ENCODE measurements at regions not wholly inside any gene's neighbourhood (a gene's known extent, or its start where the extent isn't known, plus 50 kb on each side); places are given as distances from the start of the nearest gene placed in this dataset.
"Not testable (repeated sequence)": the region's sequence is repeated elsewhere in the genome, so short reads cannot be mapped to it uniquely, and the experiment has no call there.

DNA sequence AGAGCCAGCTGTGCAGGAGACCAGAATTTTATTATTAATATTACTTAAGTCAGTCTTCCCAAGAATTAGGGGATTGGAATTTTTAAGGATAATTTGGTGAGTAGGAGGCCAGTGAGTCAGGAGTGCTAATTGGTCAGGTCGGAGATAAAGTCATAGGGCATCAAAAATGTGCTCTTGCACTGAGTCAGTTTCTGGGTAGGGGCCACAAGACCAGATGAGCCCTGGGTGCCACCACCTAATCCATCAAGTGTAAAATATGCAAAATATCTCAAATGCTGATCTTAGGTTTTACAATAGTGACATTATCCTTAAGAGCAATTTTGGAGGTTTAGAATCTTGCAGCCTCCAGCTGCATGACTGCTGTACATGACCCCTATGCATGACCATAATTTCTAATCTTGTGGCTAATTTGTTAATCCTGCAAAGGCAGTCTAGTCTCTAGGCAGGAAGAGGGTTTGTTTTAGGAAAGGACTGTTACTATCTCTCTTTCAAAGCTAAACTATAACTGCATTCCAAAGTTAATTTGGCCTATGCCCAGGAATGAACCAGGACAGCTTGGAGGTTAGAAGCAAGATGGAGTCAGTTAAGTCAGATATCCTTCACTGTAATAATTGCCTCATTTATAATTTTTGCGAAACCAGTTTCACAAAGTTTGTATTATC is 215.9 kb downstream of the RNF152 start:
- DNase-seq (ENCODE audit: low read depth): no peak

DNA sequence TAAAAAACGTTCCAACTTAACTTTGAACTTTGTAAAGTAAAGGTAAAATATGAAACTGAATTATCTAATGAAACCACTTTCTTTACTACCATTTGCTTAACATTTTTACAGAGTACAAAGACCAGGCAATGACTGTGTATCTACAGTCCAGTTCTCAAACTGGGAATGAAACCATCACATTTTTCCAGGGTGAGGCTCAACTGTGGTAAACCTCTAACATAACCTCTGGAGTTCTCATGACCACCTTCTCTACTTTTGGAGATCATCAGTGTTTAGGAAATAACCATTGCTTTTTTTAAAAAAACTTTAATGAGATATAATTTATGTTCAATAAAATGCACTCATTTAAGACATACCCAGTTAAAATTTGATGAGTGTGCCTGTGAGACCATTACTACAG is 223.5 kb downstream of the RNF152 start:
- DNase-seq (ENCODE audit: low read depth): peak; percentile 46

DNA sequence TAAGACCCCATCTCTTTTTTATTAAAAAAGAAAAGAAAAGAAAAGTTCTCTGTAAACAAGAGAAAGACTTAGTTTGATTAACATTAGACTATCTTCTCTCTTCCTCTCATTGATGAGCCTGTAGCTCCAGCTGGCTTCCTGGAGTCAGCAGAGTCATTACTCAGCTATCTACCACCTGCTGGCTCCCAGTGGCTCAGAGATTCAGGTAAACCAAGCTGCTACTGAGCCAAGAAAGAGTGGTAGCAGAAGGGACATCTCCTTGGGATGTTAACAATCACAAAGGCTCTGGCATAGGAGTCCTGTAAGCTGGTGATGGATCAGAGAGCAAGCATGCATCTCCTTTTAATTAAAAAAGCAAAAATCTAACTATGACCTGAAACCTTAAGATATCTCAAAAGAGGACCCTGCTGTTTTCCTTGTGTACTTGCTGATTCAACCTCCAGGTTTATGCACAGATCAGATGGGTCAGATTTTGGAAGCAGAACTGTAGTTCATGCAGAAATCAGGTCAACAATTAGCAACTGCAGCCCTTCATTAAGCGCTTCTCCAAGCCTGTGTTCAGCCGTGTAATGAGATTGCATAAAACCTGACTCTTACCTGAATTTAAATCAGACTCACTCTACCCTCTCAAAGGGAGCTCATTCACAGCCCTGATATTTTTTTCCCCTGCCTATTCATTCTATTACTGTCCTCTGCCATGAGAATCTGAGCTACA is 225.8 kb downstream of the RNF152 start:
- no peak for DNase-seq (ENCODE audit: low read depth)

DNA sequence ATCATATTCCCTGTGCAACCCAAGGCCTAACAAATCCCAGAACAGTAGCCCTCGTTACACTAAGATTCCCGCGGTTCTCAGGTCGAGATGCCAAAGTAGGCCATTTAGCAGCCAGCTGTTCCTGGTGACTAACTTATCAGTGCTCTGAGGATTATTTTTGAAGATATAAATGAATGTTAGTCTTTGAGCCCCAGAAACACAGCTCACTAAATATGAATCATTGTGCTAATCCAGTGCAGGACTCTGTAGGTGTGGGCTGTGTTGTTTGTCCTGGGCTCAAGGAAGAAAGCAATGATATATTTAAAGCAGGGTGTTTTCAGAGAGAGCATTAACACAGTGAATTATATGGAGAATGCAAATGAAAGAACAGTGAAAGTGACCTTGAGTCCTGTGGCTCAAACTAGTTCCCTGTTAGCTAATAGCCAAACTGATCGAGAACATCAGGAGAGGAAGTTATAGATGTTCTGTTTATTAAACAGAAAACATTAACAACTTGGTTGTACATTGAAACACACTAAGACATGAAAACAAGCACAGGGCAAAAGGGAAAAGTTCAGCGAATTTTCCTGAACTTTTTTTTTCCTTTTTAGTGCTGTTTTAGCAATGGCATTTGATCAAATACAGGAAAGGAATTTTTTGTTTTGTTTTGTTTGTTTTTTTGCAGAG is 228.3 kb downstream of the RNF152 start:
- no peak for DNase-seq (ENCODE audit: low read depth)

DNA sequence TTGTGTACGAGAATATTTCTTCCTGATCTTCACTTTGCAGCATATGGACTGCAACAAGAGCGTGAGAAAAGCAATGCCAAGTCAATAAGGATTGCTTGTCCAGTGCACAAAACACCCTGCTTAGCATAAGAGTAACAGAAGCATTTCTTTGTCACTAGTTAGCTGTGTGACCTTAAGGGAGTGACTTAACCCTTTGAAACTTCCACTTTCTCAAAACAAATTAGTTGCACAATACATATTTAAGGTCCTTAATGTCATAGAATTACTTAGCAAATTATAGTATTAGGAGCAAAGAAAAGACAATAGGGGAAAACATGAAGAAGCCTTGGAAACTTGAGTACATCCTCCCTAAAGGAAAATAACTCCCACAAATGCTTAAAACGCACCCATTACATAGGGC is 230.1 kb downstream of the RNF152 start:
- DNase-seq (ENCODE audit: low read depth): no peak

DNA sequence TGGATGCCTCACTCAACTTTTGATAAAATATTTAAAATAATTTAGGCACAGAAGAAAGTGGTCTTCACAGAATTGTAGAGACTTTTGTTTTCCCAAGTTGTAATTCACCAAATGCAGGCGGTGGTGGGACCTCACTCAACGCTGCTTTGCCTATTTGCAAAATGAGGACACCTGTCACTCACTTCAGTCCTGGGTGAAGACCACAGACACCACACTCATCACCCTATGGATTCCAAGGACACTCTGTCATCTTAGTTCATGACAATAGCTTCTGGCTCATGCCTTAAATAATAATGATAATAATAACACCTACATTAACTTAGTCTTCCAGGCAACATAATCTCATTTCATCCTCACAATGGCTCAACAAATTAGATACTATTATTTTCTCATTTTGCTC is 234.4 kb downstream of the RNF152 start:
- no peak for DNase-seq (ENCODE audit: low read depth)

DNA sequence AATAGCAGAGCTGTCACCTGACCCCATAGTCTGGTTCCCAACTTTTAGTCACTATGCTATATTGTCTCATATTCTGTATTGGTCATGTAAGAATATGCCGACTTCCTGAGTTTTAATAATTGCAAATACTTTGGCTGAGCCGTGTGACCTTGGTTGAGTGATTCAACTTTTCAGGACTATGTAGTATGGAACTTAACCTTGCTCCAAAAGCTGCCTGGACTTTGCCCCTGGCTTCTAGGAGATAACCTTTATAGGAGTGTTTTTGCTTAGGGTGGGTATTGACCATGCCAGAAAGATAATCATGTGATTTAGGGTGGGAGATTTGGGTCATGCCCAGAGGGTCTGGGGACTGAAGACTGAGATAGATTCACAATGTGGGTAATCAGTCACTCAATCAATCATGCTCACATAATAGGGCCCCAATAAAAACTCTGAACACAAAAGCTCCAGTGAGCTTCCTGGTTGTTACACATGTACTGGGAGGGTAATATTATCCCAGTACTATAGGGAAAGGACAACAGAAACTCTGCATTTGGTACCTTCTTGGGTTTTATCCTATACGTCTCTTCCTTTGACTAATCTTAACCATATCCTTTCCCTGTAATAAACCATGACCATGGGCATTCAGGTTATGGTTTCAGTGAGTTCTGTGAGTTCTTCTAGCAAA is 235.6 kb downstream of the RNF152 start:
- DNase-seq (ENCODE audit: low read depth): no peak

DNA sequence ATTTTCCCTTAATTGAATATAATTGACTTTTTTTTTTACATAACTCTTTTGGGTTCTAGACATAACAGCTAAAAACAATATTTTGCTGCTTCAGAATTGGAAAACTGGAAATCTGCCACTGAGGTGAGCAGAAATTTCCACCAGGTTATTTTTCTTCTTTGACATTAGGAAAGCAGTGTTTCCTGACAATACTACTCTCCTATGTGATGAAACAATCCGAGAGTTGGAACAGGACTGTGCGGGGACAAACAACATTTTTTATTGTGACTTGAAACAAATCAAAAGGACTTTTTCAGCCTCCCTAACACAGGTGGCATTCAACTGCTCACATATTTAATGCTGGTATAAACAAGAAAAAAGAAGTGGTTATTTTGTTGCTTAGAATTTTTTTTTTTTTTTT is 237.2 kb downstream of the RNF152 start:
- no peak for DNase-seq (ENCODE audit: low read depth)

DNA sequence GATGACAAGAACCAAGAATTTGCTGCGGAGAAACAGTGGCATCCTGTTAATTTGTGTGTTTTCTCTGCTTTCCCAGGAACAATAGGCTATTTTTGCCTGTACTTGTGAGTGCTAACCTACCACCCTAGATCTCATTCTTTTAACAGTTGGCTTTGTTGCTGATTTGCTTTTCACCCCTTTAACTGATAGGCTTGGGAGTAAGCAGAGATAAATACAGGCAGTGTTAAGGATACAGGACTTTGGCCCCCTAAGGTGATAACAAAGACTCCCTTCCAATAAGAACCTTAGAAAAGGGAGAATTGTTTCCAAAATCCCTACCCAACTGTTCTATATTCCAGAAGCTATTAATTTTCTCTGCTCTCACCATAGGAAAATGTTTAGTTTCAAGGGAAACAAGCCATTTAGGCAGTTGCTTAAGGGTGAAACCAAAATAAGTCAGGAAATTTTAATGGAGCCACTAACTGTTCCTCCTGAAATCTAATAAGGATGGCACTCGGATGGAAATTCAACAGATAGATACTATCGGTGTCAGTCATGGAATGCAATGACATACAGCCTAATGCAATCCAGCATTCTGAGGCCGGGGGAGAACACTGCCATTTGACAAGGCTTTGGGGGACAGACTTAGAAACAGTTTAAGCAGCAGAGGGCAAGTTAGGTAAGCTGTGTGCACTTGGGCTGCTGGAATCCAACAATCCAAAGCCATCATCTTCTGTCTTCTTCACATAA is 238.8 kb downstream of the RNF152 start:
- DNase-seq (ENCODE audit: low read depth): no peak

DNA sequence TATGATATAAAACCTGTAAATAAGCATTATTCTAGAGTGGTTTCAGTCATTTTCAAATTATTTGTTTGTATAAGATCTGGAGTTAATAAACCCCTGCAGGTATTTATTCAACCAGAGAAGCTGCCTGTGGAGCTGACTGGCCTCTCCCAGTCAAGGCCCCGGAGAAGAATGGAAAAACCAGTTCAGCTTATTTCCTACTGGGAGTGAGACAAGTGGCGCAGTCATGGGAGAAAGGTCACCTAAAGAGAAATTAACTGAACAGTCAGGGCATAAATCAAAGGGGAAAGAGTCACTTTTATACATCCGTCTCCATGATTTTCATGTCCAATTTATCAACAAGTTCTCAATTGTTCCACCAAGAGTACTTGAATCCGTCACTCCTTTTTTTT is 240.9 kb downstream of the RNF152 start:
- no peak for DNase-seq (ENCODE audit: low read depth)

DNA sequence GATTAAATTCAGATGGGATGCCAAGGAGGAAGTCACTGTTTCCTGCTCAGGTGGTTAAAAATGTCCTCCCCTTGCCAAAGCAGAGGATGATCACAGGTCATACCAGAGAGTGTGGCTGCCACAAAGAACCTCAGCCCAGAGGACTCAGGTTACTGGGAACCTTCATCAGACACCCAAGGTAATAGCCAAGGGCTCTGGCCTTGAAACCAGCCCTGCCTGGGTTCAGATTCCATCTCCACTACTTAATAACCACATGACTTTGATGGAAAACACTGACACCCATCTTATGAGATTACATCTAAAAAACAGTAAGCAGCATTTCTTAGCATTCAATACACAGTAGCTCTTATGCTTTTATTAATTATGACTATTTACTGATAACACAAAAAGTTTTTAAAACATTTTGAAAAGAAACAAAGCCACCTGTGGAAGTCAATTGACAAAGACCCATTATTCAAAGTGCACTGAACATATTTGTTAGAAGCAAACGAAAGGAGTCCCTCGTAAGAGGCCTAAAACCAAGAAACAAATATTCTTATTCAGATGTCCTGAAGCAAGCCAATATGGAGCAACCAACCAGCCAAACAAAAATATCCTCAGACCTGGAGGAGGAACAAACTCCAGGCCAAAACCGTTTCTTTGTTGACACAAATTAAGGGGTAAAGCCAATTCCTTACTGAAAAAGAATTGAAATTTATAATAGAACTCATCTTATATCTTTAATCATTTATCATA is 241.5 kb downstream of the RNF152 start:
- DNase-seq (ENCODE audit: low read depth): no peak

DNA sequence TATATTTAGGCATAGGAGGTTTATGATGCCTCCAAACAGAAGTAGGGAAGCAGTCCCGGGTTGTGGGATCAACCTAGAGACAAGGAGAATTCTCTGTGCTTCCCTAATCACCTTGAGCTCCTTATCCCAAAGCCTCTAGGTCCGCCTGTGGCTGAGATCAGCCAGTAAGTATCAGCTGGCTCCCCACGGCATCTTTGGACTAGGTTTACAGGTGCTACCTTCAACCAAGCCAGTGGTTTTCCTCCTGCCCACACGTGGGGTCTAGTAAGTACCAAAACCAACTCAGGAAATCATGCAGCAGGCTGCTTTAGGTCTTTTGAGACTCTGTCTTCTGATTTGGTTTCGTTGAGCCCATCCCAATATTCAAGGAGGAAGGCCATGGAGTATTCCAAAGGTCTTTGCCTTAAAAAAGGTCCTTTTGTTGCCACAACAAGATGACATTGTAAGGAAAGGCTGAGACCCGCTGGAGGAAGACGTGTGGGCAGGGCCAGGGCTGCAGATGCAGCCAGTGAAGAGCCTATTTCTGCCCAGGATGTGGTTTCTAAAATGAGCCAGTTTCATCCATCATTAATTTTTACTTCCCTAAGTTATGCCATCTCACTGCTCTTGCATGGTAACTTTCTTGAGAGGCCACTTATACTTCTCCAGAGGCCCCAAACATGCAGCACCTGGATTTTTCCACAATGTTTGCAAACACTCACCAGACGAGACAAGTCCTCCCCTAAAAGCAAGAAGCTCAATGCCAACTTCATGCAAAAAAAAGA is 248.7 kb downstream of the RNF152 start:
- no peak for DNase-seq (ENCODE audit: low read depth)

DNA sequence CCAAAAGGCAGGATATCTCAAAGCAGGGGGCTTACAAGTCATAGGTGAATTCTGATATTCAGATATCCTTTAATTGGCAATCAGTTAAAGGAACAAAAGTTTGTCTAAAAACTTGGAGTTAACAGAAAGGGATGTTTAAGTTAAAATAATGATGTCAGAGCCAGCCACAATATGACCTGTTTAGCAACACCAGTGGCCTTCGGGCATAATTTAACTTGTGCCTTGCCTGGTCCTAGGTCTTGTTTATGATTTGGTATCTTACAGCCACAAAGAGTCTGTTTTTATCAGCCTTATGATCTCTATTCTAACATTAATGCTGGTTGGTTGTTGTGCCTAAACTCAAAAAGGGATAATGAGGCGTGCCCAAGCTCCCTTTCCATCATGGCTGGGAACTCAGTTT is 252.9 kb downstream of the RNF152 start:
- no peak for DNase-seq (ENCODE audit: low read depth)

DNA sequence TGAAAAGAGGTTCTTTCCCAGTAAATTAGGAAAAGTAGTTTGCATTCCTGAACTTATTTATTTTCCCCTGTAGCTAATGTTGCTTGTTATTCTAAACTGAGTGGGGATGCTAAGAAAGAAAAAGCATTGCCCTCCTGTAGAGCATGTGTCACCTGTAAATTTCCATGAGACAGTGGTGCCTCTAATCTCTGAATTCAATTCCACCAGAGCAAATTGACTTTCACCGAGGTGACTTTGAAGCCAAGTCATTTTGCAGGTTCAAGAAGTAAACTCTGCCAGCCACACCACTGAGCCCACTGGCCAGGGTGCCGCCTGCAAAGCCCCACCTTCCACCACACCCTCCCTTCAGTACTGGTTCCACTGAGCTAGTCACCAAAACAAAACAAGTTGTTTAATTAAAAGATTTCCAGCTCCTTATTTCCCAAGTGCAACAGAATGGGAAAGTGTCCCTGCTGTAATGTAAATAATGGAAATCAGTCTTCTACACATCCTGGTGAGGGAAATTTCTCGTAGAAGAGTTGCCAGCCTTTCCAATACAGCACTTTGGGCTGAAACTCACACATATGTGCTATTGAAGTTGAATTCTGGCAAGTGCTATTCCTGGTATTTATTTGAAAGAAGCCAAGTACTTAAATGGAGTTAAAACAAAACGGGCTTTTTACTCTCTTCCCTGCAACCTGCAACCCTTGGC is 254.8 kb downstream of the RNF152 start:
- DNase-seq (ENCODE audit: low read depth): no peak

DNA sequence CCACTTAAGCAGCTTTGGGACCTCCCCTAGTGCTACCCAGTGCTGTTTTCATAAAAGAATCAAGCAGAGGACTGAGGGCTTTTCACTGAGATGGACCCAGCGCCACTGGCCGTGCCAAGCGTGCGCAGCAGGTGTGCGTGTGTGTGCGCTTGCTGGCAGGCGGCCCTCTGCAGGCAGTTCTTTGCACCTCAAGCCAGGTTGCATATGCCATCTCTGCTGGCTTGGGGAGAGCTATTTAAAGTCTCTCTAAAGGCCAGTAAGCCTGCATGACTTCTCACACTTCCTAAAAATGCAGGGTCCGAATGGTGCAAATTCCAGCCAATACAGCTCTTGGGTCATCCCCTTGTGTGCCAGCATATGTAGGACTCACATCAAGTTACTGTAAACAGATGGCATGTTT is 255.5 kb downstream of the RNF152 start:
- DNase-seq (ENCODE audit: low read depth): no peak

DNA sequence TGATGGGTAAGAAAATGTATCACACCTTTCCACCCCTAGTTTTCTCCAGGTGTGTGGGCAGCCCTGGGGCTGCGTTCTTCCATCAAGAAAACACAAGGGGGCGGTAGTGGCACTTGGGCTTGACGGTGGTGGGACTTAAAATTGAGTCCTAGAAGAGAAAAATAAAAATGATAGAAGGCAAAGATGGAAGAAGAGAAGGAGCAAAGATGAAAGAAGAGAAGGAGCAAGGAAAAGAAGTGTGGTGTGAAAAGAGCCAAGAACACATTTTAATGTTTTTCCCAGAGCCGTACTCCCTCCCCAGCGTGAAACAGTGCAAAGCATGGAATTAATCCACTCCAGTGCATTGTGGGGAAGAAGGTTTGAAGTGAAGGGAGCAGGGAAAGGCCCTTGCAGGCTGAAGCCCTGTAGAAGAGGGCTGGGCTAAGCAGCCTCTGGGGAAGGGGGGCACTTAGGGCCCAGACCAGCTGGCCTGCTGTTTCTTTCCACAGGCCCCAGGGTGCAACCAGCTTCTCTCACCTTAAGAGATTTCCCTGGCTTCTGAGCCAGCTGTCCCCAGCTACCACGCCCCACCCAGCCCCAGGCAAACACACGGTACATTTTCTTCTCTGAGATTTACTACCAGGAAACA is 256.8 kb downstream of the RNF152 start:
- DNase-seq (ENCODE audit: low read depth): peak; percentile 35

DNA sequence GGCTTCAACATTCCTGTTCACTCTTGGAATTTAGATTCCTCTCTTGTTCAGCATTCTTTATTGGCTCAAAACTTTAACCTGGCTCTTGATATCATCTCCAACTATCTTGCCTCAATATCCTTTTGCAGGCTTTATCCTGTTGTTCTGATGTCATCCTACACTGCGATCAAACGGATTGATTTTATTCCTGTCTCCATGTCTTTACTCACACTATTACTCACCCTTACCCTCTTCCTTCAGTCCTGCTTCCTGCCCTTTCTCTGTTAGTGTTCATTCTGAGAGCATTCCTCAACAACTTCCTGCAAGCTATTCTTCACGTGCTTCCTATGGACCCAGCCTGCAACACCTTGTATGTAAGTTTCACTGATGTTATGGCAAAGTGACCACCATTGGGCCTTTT is 264.7 kb downstream of the RNF152 start:
- no peak for DNase-seq (ENCODE audit: low read depth)

DNA sequence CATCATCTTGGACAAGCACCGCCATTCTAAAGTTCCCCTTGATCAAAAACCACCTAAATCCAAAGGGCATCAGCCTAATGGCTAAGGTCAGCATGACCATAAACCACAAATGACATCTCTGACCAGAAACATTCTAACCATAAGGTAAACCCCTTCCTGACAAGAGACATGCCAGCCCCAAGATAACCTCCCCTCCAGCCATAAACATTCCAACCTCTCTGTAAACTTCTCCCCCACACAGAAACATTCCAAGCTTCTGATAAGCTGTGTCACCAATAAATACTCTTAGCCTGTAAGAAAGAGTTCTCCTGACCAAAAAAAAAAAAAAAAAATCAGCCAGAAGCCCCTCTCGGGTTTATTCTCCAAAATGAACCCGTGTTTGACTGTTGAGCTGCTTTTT is 268.2 kb downstream of the RNF152 start:
- not testable (repeated sequence) for DNase-seq (ENCODE audit: low read depth)

DNA sequence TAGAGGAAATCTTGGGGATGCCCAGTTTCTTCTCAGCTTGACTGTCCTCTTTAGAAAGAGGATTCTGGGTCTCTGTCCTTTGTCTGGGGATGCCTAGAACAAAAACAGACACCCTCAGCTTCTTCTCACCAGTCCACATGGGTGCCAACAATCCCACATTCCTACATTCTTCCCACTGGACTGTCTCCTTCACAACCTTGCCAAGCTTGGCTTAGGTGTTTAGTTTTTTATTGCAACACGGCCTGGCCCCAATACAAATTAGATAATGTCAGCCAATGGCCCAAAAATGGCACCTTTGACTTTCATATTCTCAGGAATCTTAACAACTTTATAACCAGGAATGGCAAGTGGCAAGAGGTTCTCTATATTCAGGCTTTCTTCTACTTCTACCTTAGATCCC is 273.0 kb downstream of the RNF152 start:
- no peak for DNase-seq (ENCODE audit: low read depth)

DNA sequence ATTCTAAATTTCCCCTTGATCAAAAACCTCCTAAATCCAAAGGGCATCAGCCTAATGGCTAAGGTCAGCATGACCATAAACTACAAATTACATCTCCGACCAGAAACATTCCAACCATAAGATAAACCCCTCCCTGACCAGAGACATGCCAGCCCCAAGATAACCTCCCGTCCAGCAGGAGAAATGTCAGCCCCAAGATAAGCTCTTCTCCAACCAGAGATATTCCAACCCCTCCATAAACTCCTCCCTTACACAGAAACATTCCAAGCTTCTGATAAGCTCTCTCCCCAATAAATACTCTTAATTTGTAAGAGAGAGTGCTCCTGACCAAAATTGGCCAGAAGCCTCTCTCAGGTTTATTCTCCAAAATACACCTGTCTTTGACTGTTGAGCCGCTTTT is 274.0 kb downstream of the RNF152 start:
- DNase-seq (ENCODE audit: low read depth): no peak

All from stromal cell of bone marrow (primary cell).